ENCODE measurements at regions not wholly inside any gene's neighbourhood (a gene's known extent, or its start where the extent isn't known, plus 50 kb on each side); places are given as distances from the start of the nearest gene placed in this dataset.

DNA sequence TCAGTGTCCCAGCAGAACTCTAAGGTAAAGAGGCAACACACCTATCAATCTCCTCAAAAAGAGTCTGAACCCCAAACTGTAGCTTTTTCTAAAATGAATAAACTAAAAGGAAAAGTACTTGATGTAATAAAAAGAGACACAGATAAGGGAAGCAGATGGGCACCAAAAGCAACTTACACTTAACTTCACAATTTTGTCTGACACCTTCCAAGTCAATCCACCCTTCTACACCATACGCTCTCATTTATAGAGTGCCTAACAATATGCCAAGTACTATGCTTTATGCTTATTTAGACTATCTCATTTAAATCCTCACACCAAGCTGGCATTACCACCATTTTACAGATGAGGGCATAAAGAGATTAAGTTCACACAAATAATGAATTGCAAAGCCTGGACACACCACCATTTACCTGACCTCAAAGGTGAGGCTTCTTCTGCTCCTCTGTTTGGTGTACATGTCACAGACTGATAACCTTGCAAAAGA lies 90.6 kb upstream of the DST start:
- TF ChIP-seq, protein P1, sequence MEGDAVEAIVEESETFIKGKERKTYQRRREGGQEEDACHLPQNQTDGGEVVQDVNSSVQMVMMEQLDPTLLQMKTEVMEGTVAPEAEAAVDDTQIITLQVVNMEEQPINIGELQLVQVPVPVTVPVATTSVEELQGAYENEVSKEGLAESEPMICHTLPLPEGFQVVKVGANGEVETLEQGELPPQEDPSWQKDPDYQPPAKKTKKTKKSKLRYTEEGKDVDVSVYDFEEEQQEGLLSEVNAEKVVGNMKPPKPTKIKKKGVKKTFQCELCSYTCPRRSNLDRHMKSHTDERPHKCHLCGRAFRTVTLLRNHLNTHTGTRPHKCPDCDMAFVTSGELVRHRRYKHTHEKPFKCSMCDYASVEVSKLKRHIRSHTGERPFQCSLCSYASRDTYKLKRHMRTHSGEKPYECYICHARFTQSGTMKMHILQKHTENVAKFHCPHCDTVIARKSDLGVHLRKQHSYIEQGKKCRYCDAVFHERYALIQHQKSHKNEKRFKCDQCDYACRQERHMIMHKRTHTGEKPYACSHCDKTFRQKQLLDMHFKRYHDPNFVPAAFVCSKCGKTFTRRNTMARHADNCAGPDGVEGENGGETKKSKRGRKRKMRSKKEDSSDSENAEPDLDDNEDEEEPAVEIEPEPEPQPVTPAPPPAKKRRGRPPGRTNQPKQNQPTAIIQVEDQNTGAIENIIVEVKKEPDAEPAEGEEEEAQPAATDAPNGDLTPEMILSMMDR (IDR thresholded peaks at IDR 0.05) = no peak
- TF ChIP-seq EZH2 (IDR thresholded peaks at IDR 0.05; ENCODE audit: borderline replicate concordance, insufficient read depth, low read depth, low read length, poor library complexity, severe bottlenecking) = no peak

All from B cell (primary cell).